IMR-90 (cell line): ENCODE measurements at regions not wholly inside any gene's neighbourhood (a gene's known extent, or its start where the extent isn't known, plus 50 kb on each side); places are given as distances from the start of the nearest gene placed in this dataset.

ENCODE experiments used
- ATAC-seq: fragments of 200-7000 bp; cut with Tn5 transposase; 2 replicates; pipeline ENCODE4 v1.9.1; 2020; ENCODE audit warnings: low read depth, mild to moderate bottlenecking, moderate library complexity
- BruUV-seq: library from RNA; stranded (reverse); fragments of 400-500 nt; replicated peaks from 2 replicates; lab custom pipeline; 2021; lab: Mats Ljungman, UMichigan
- CTCF ChIA-PET: fragments of 300-600 bp; formaldehyde crosslinking; extraction: SDS; loops from one replicate; lab custom pipeline; 2021; ENCODE audit warnings: antibody characterized with exemption; lab: Yijun Ruan, JAX
- POLR2A ChIA-PET: fragments of 300-600 bp; sonication (Branson Sonifier 250); formaldehyde crosslinking; loops from one replicate; lab custom pipeline; 2022; ENCODE audit warnings: antibody characterized with exemption; ENCODE audit not compliant: unreplicated experiment; lab: Charles Lee
- DNase-seq: peaks from one replicate; pipeline ENCODE4 v3.0.0; 2013
- H2AFZ ChIP-seq: replicated peaks from 2 replicates; pipeline ENCODE3; 2013; ENCODE audit warnings: low read length, mild to moderate bottlenecking; ENCODE audit not compliant: poor library complexity
- H2AK5ac ChIP-seq: 2 replicates; pipeline ENCODE4 v1.6.1; 2013; ENCODE audit warnings: low read depth, low read length, inconsistent platforms
- H2AK9ac ChIP-seq: replicated peaks from 2 replicates; pipeline ENCODE3; 2013; ENCODE audit warnings: mild to moderate bottlenecking, low read depth, low read length, moderate library complexity; ENCODE audit not compliant: poor library complexity
- H2BK120ac ChIP-seq: 2 replicates; pipeline ENCODE4 v1.6.1; 2013; ENCODE audit warnings: low read depth, low read length, inconsistent platforms
- H2BK15ac ChIP-seq: 3 replicates; pipeline ENCODE4 v1.6.1; 2013; ENCODE audit warnings: low read depth, low read length, inconsistent platforms
- H2BK20ac ChIP-seq: 2 replicates; pipeline ENCODE4 v1.6.1; 2013; ENCODE audit warnings: low read depth, mild to moderate bottlenecking, inconsistent platforms, low read length, moderate library complexity
- H2BK5ac ChIP-seq: 2 replicates; pipeline ENCODE4 v1.6.1; 2013; ENCODE audit warnings: mild to moderate bottlenecking, low read depth, low read length, inconsistent platforms; ENCODE audit not compliant: poor library complexity, severe bottlenecking
- H3K14ac ChIP-seq: replicated peaks from 2 replicates; pipeline ENCODE4 v1.6.1; 2013; ENCODE audit warnings: low read depth, low read length, inconsistent platforms
- H3K18ac ChIP-seq: 2 replicates; pipeline ENCODE4 v1.6.1; 2013; ENCODE audit warnings: low read depth, low read length, control low read depth
- H3K23ac ChIP-seq: 2 replicates; pipeline ENCODE4 v1.6.1; 2013; ENCODE audit warnings: low read depth, low read length, inconsistent platforms
- H3K27ac ChIP-seq: 2 replicates; pipeline ENCODE4 v1.5.1; 2013; ENCODE audit warnings: mild to moderate bottlenecking, control low read depth, low read length; ENCODE audit not compliant: insufficient read depth
- H3K27me3 ChIP-seq: 2 replicates; pipeline ENCODE4 v1.6.1; 2013; ENCODE audit warnings: low read length; ENCODE audit not compliant: control insufficient read depth, insufficient read depth
- H3K36me3 ChIP-seq: 2 replicates; pipeline ENCODE4 v1.6.1; 2013; ENCODE audit warnings: low read length, mixed read lengths; ENCODE audit not compliant: control insufficient read depth, insufficient read depth
- H3K4ac ChIP-seq: 2 replicates; pipeline ENCODE4 v1.6.1; 2013; ENCODE audit warnings: low read depth, low read length, inconsistent platforms
- H3K4me1 ChIP-seq: 2 replicates; pipeline ENCODE4 v1.6.1; 2013; ENCODE audit warnings: low read length, mixed read lengths; ENCODE audit not compliant: control insufficient read depth, insufficient read depth
- H3K4me2 ChIP-seq: 2 replicates; pipeline ENCODE4 v1.6.1; 2013; ENCODE audit warnings: low read depth, mild to moderate bottlenecking, control low read depth, low read length, moderate library complexity
- H3K4me3 ChIP-seq: 2 replicates; pipeline ENCODE4 v1.5.1; 2013; ENCODE audit warnings: low read depth, mild to moderate bottlenecking, control low read depth, low read length, moderate library complexity; ENCODE audit not compliant: insufficient read depth
- H3K56ac ChIP-seq: 2 replicates; pipeline ENCODE4 v1.6.1; 2013; ENCODE audit warnings: low read length, inconsistent platforms; ENCODE audit not compliant: insufficient read depth; ENCODE audit errors: extremely low read depth
- H3K79me1 ChIP-seq, 2 experiments: 2 replicates each; pipeline ENCODE4 v1.6.1; 2013; ENCODE audit warnings: low read length in 2 of 2, inconsistent platforms in 1 of 2, low read depth in 1 of 2
- H3K9ac ChIP-seq: 2 replicates; pipeline ENCODE4 v1.6.1; 2013; ENCODE audit warnings: low read depth, low read length, control low read depth
- H3K9me1 ChIP-seq: 2 replicates; pipeline ENCODE4 v1.6.1; 2013; ENCODE audit warnings: low read length, inconsistent platforms; ENCODE audit not compliant: insufficient read depth
- H3K9me3 ChIP-seq: 2 replicates; pipeline ENCODE4 v1.6.1; 2013; ENCODE audit warnings: low read length; ENCODE audit not compliant: control insufficient read depth, insufficient read depth
- H4K20me1 ChIP-seq: 2 replicates; pipeline ENCODE4 v1.6.1; 2013; ENCODE audit warnings: low read length, inconsistent platforms; ENCODE audit not compliant: insufficient read depth
- H4K5ac ChIP-seq: 2 replicates; pipeline ENCODE4 v1.6.1; 2013; ENCODE audit warnings: mild to moderate bottlenecking, low read depth, low read length, control low read depth
- H4K8ac ChIP-seq, 2 experiments: 2 replicates each; pipeline ENCODE4 v1.6.1; 2013; ENCODE audit warnings: low read depth in 2 of 2, low read length in 2 of 2, control low read depth in 1 of 2, inconsistent platforms in 1 of 2
- H4K91ac ChIP-seq: 2 replicates; pipeline ENCODE4 v1.6.1; 2013; ENCODE audit warnings: low read depth, low read length, inconsistent platforms; ENCODE audit not compliant: insufficient read depth
- CHD1 ChIP-seq: IDR thresholded peaks from 2 replicates; pipeline ENCODE4 v1.6.1; 2012; ENCODE audit warnings: low read depth, low read length, improper control_type of control experiment
- CTCF ChIP-seq: conservative IDR thresholded peaks from 2 replicates; pipeline ENCODE4 v1.5.1; 2012; ENCODE audit warnings: mild to moderate bottlenecking, low read depth, low read length, improper control_type of control experiment
- ELK1 ChIP-seq: fragments of 150-350 bp; IDR thresholded peaks from 2 replicates; pipeline ENCODE4 v1.6.1; 2016; ENCODE audit warnings: low read depth, mild to moderate bottlenecking, low read length, moderate library complexity, borderline replicate concordance
- FOS ChIP-seq: fragments of 150-350 bp; IDR thresholded peaks from 2 replicates; pipeline ENCODE4 v1.6.1; 2016; ENCODE audit warnings: low read depth, low read length
- MAFK ChIP-seq: IDR thresholded peaks from 2 replicates; pipeline ENCODE4 v1.6.1; 2012; ENCODE audit warnings: low read depth, low read length, improper control_type of control experiment
- POLR2A ChIP-seq: IDR thresholded peaks from 2 replicates; pipeline ENCODE4 v1.6.1; 2012; ENCODE audit warnings: mild to moderate bottlenecking, low read depth, low read length
- WGBS, 2 experiments: methylation state at CpG; one replicate each; pipeline versions ENCODE4 v1.1.5 to v1.1.7; 2013; ENCODE audit warnings: missing lambda C conversion rate in 2 of 2; ENCODE audit not compliant: insufficient read length in 1 of 2; ENCODE audit errors: extremely low coverage in 2 of 2; 5-methylcytosine and 5-hydroxymethylcytosine counted together
- dilution Hi-C: fragments of 300-500 bp; cut with HindIII; formaldehyde crosslinking; loops from one replicate; pipeline ENCODE4 v1.14.3; 2018; ENCODE audit warnings: low sequenced_read_pairs; ENCODE audit not compliant: unreplicated experiment
- in situ Hi-C: fragments of 300-500 bp; cut with MboI; formaldehyde crosslinking; loops from 3 replicates; pipeline ENCODE4 v1.14.3; 2019; ENCODE audit warnings: low sequenced_read_pairs, inconsistent platforms, mixed read lengths
- intact Hi-C: fragments of 100-400 bp; cut with micrococcal nuclease; formaldehyde crosslinking; loops from 2 replicates; pipeline ENCODE4 v1.10.0; 2022

- no peak overlapping the region for H3K4me2 ChIP-seq
- ChIA-PET CTCF (interaction anchor here (0.6 kb wide), 1 partner anchor 57 kb away, joined by 5 read pairs; no protein-coding TSS in a partner anchor), POLR2A (no interaction called here)
- no peaks in the 10 kb centered on the region for H3K79me1 ChIP-seq
- H3K9ac ChIP-seq = no peak overlapping the region
- H2AK5ac ChIP-seq = no peak overlapping the region
- H4K5ac ChIP-seq = no peak overlapping the region
- no peaks in the 10 kb centered on the region for H3K27me3 ChIP-seq
- no peak overlapping the region for H2BK15ac ChIP-seq
- no peaks in the 10 kb centered on the region for H3K9me1 ChIP-seq
- no peaks in the 10 kb centered on the region for H4K20me1 ChIP-seq
- no peaks in the 10 kb centered on the region for H3K36me3 ChIP-seq
- no TSS peak for BruUV-seq
- intact Hi-C loops = loop anchor here (10.0 kb wide), 1 partner anchor 139 kb away; no protein-coding TSS in a partner anchor
- no peak overlapping the region for H3K14ac ChIP-seq
- no peak overlapping the region for H3K56ac ChIP-seq
- TF ChIP-seq POLR2A = no peak
- TF ChIP-seq FOS = no peak
- TF ChIP-seq CTCF = no peak
- no peak for TF ChIP-seq MAFK
- TF ChIP-seq ELK1 = no peak
- TF ChIP-seq CHD1 = no peak
- dilution Hi-C loops = no loop called here
- no peak overlapping the region for H2AK9ac ChIP-seq
- WGBS, 2 experiments = no CpG with 5 or more reads among the region's 1 CpG
- H4K8ac ChIP-seq = no peak overlapping the region
- no peak overlapping the region for H2BK20ac ChIP-seq
- DNase-seq (no peak), ATAC-seq (no peak)
- H3K4me3 ChIP-seq = no peak overlapping the region
- no peak overlapping the region for H3K18ac ChIP-seq
- H3K4me1 ChIP-seq = no peaks in the 10 kb centered on the region
- no peak overlapping the region for H2AFZ ChIP-seq
- H4K91ac ChIP-seq = no peak overlapping the region
- no peak overlapping the region for H2BK5ac ChIP-seq
- peaks cover 19% of the 10 kb centered on the region for H3K9me3 ChIP-seq
- H3K23ac ChIP-seq = no peak overlapping the region
- H3K4ac ChIP-seq = no peak overlapping the region
- H3K27ac ChIP-seq = no peak overlapping the region
- in situ Hi-C loops = no loop called here
- no peak overlapping the region for H2BK120ac ChIP-seq
These were observed 281.6 kb upstream of the SEMA6A start for GRCh38 chr5:116856271-116856670.
